GM12878 (cell line): ENCODE measurements at regions not wholly inside any gene's neighbourhood (a gene's known extent, or its start where the extent isn't known, plus 50 kb on each side); places are given as distances from the start of the nearest gene placed in this dataset.

ENCODE experiments used
- ATAC-seq: fragments of 200-7000 bp; cut with Tn5 transposase; 3 replicates; pipeline ENCODE4 v1.9.1; 2020; ENCODE audit warnings: mild to moderate bottlenecking, moderate library complexity
- BruUV-seq: library from RNA; stranded (reverse); fragments of 400-500 nt; replicated peaks from 2 replicates; lab custom pipeline; 2021; lab: Mats Ljungman, UMichigan
- CTCF ChIA-PET: fragments of 300-600 bp; sonication (Branson Sonifier 250); formaldehyde crosslinking; extraction: SDS; loops from one replicate; lab custom pipeline; 2021; ENCODE audit warnings: inconsistent platforms; lab: Yijun Ruan, JAX
- POLR2A ChIA-PET: fragments of 350-600 bp; formaldehyde crosslinking; extraction: SDS; loops from one replicate; lab custom pipeline; 2021; ENCODE audit warnings: inconsistent platforms; lab: Charles Lee
- RAD21 ChIA-PET: fragments of 300-600 bp; sonication (Branson Sonifier 250); formaldehyde crosslinking; loops from one replicate; lab custom pipeline; 2023; ENCODE audit warnings: antibody characterized with exemption; ENCODE audit not compliant: unreplicated experiment; lab: Charles Lee
- SMC1A ChIA-PET: fragments of 300-600 bp; sonication (Branson Sonifier 250); formaldehyde crosslinking; loops from one replicate; lab custom pipeline; 2023; ENCODE audit not compliant: unreplicated experiment, uncharacterized antibody; lab: Charles Lee
- DNase-seq: peaks from one replicate; pipeline ENCODE4 v3.0.0-alpha.2; 2011; ENCODE audit warnings: low read depth, low spot score
- FAIRE-seq: peaks from 3 replicates; lab custom pipeline; 2011; peaks lifted over from hg19 to GRCh38; lab: Jason Lieb, UNC
- H2AFZ ChIP-seq: 2 replicates; pipeline ENCODE4 v1.6.0; 2011; ENCODE audit warnings: low read depth, low read length, control low read depth; ENCODE audit not compliant: control insufficient read depth
- H3K27ac ChIP-seq: 2 replicates; pipeline ENCODE4 v1.5.1; 2011; ENCODE audit warnings: control low read depth; ENCODE audit not compliant: control insufficient read depth, insufficient read depth
- H3K27me3 ChIP-seq, 2 experiments: replicated peaks in 1 of 2; 2 replicates each; pipeline versions ENCODE4 v1.6.0 to v1.6.1; 2011; ENCODE audit warnings: low read length in 1 of 2; ENCODE audit not compliant: control insufficient read depth in 2 of 2, insufficient read depth in 2 of 2
- H3K36me3 ChIP-seq, 2 experiments: 2 replicates each; pipeline ENCODE4 v1.5.1; 2011; ENCODE audit warnings: low read length in 1 of 2; ENCODE audit not compliant: control insufficient read depth in 2 of 2, insufficient read depth in 2 of 2
- H3K4me1 ChIP-seq: 2 replicates; pipeline ENCODE4 v1.6.1; 2011; ENCODE audit warnings: mild to moderate bottlenecking, low read length, moderate library complexity, mixed read lengths; ENCODE audit not compliant: control insufficient read depth, insufficient read depth
- H3K4me2 ChIP-seq: 2 replicates; pipeline ENCODE4 v1.6.0; 2011; ENCODE audit warnings: control low read depth; ENCODE audit not compliant: control insufficient read depth, insufficient read depth
- H3K4me3 ChIP-seq: fragments of 200-600 bp; sonication (generic); 2 replicates; pipeline ENCODE4 v1.5.1; 2016
- H3K79me2 ChIP-seq: 2 replicates; pipeline ENCODE4 v1.6.0; 2011; ENCODE audit warnings: low read length; ENCODE audit not compliant: control insufficient read depth, insufficient read depth
- H3K9ac ChIP-seq: 2 replicates; pipeline ENCODE4 v1.8.0; 2011; ENCODE audit warnings: low read length, control low read depth, mixed read lengths; ENCODE audit not compliant: control insufficient read depth, insufficient read depth
- H3K9me3 ChIP-seq: replicated peaks from 3 replicates; pipeline ENCODE4 v1.5.1; 2011; ENCODE audit warnings: mild to moderate bottlenecking, low read length; ENCODE audit not compliant: control insufficient read depth, insufficient read depth
- H4K20me1 ChIP-seq: 2 replicates; pipeline ENCODE4 v1.6.0; 2011; ENCODE audit not compliant: control insufficient read depth, insufficient read depth
- DPF2 ChIP-seq: fragments of 450-650 bp; IDR thresholded peaks from 2 replicates; pipeline ENCODE4 v1.6.1; 2017; ENCODE audit warnings: mild to moderate bottlenecking
- LARP7 ChIP-seq: fragments of 450-650 bp; IDR thresholded peaks from 2 replicates; pipeline ENCODE4 v1.6.1; 2017; ENCODE audit warnings: mild to moderate bottlenecking
- PAX8 ChIP-seq: fragments of 450-650 bp; IDR thresholded peaks from 2 replicates; pipeline ENCODE4 v1.6.1; 2017; ENCODE audit warnings: mild to moderate bottlenecking, moderate library complexity
- SKIL ChIP-seq: fragments of 450-650 bp; IDR thresholded peaks from 2 replicates; pipeline ENCODE4 v1.6.1; 2017; ENCODE audit warnings: mild to moderate bottlenecking, low read depth, inconsistent platforms; ENCODE audit not compliant: poor library complexity, severe bottlenecking
- ZZZ3 ChIP-seq: IDR thresholded peaks from 2 replicates; pipeline ENCODE4 v1.6.1; 2011; ENCODE audit warnings: low read depth; ENCODE audit not compliant: control insufficient read depth, insufficient read length
- WGBS: methylation state at CpG from one replicate; pipeline ENCODE4 v1.1.6; 2016; ENCODE audit warnings: low lambda C conversion rate; ENCODE audit not compliant: insufficient replicate concordance, insufficient coverage; ENCODE audit errors: missing lambda C conversion rate; 5-methylcytosine and 5-hydroxymethylcytosine counted together
- in situ Hi-C: fragments of 300-500 bp; cut with MboI; formaldehyde crosslinking; loops from 9 replicates; pipeline ENCODE4 v1.14.3; 2018; ENCODE audit warnings: mixed read lengths
- intact Hi-C: fragments of 100-400 bp; cut with micrococcal nuclease; formaldehyde crosslinking; loops from one replicate; pipeline ENCODE4 v1.14.2; 2022; ENCODE audit not compliant: unreplicated experiment

GRCh38 chr7:106781007-106781406 is 84.1 kb upstream of the PIK3CG start:
- Histone ChIP-seq H3K27me3 (peaks cover 0 to 2% of the 10 kb centered on the region in 2 experiments; a peak in 2 of 4 replicates), H3K4me3 (no peak overlapping the region), H2AFZ (no peak overlapping the region), H4K20me1 (no peaks in the 10 kb centered on the region), H3K9me3 (no peaks in the 10 kb centered on the region; the same call in 2 of the 3 replicates), H3K4me1 (no peaks in the 10 kb centered on the region), H3K27ac (no peak overlapping the region), H3K36me3 (no peaks in the 10 kb centered on the region), H3K79me2 (no peaks in the 10 kb centered on the region)
- SMC1A ChIA-PET, result interaction anchor here (1.2 to 2.2 kb wide), 4 partner anchors 122 to 369 kb away, joined by 3 to 5 read pairs (median 4); no protein-coding TSS in a partner anchor
- ATAC-seq (no peak), DNase-seq (no peak)
- POLR2A ChIA-PET, result no interaction called here
- WGBS, result 89% methylated on average over 2 of the region's 2 CpGs
- in situ Hi-C loops, result no loop called here
- CTCF ChIA-PET, result interaction anchor here (0.7 to 2.6 kb wide), 3 partner anchors 20 to 328 kb away, joined by 3 to 10 read pairs (median 3); no protein-coding TSS in a partner anchor
- TF ChIP-seq SKIL, result no peak
- TF ChIP-seq PAX8, result no peak
- no peak for TF ChIP-seq DPF2
- TF ChIP-seq ZZZ3, result no peak
- no peak for TF ChIP-seq LARP7
- TF ChIP-seq, all 136 proteins: peak for 0
- no TSS peak for BruUV-seq
- no peak for FAIRE-seq
- H3K4me2 ChIP-seq, result no peak overlapping the region
- RAD21 ChIA-PET, result interaction anchor here (1.2 kb wide), 1 partner anchor 238 kb away, joined by 3 read pairs; no protein-coding TSS in a partner anchor
- intact Hi-C loops, result loop anchor here (5.0 kb wide), 1 partner anchor 124 kb away; no protein-coding TSS in a partner anchor
- H3K9ac ChIP-seq, result no peak overlapping the region
